CD4-positive, alpha-beta T cell (primary cell): ENCODE measurements at regions not wholly inside any gene's neighbourhood (a gene's known extent, or its start where the extent isn't known, plus 50 kb on each side); places are given as distances from the start of the nearest gene placed in this dataset.

Source experiments
- ATAC-seq: fragments of 200-7000 bp; cut with Tn5 transposase; one replicate; pipeline ENCODE4 v1.10.0; 2022; ENCODE audit warnings: mild to moderate bottlenecking; ENCODE audit not compliant: poor library complexity
- CTCF ChIA-PET: fragments of 350-600 bp; sonication (Branson Sonifier 250); formaldehyde crosslinking; loops from one replicate; lab custom pipeline; 2021; ENCODE audit warnings: antibody characterized with exemption, inconsistent platforms; lab: Charles Lee
- POLR2A ChIA-PET: fragments of 350-600 bp; sonication (Branson Sonifier 250); formaldehyde crosslinking; loops from one replicate; lab custom pipeline; 2021; ENCODE audit warnings: antibody characterized with exemption, inconsistent platforms; lab: Charles Lee
- DNase-seq, 14 experiments: peaks; one replicate each; pipeline ENCODE4 v3.0.0-alpha.2; 2013 to 2020; ENCODE audit warnings: mixed read lengths in 2 of 14
- H3K27ac ChIP-seq, 2 donors: one replicate each; pipeline versions ENCODE4 v1.5.1 to v1.7.0; 2013; ENCODE audit warnings: low read length in 2 of 2, low read depth in 1 of 2, mild to moderate bottlenecking in 1 of 2
- H3K27me3 ChIP-seq, 2 experiments: 1 replicate in 1 of 2; 2 replicates in 1 of 2; pipeline versions ENCODE4 v1.6.1 to v1.7.0; 2013; ENCODE audit warnings: low read length in 2 of 2, control low read depth in 1 of 2, mild to moderate bottlenecking in 1 of 2, moderate library complexity in 1 of 2; ENCODE audit not compliant: insufficient read depth in 2 of 2, control insufficient read depth in 1 of 2
- H3K36me3 ChIP-seq: one replicate; pipeline ENCODE4 v1.6.1; 2013; ENCODE audit warnings: low read length, control low read depth; ENCODE audit not compliant: insufficient read depth
- H3K4me1 ChIP-seq: one replicate; pipeline ENCODE4 v1.6.1; 2013; ENCODE audit warnings: low read length, control low read depth; ENCODE audit not compliant: insufficient read depth
- H3K4me3 ChIP-seq: one replicate; pipeline ENCODE4 v1.5.1; 2013; ENCODE audit warnings: mild to moderate bottlenecking, low read length, moderate library complexity
- H3K9me3 ChIP-seq, 2 experiments: 1 replicate in 1 of 2; 2 replicates in 1 of 2; pipeline versions ENCODE4 v1.6.1 to v1.7.0; 2013; ENCODE audit warnings: low read length in 2 of 2, mild to moderate bottlenecking in 2 of 2, control low read depth in 1 of 2, moderate library complexity in 1 of 2; ENCODE audit not compliant: control insufficient read depth in 1 of 2, insufficient read depth in 1 of 2
- H3K27ac Mint-ChIP-seq: one replicate; pipeline ENCODE4 v1.8.0; 2020; ENCODE audit warnings: mixed read lengths
- H3K27me3 Mint-ChIP-seq: one replicate; pipeline ENCODE4 v1.8.0; 2021; ENCODE audit warnings: mixed read lengths
- H3K36me3 Mint-ChIP-seq: one replicate; pipeline ENCODE4 v1.8.0; 2021; ENCODE audit warnings: low read depth, mixed read lengths
- H3K4me1 Mint-ChIP-seq: one replicate; pipeline ENCODE4 v1.8.0; 2021; ENCODE audit warnings: low read depth, mixed read lengths
- H3K4me3 Mint-ChIP-seq: one replicate; pipeline ENCODE4 v1.8.0; 2020; ENCODE audit warnings: mild to moderate bottlenecking, mixed read lengths
- H3K9me3 Mint-ChIP-seq: one replicate; pipeline ENCODE4 v1.8.0; 2020; ENCODE audit warnings: mixed read lengths
- intact Hi-C, 2 experiments: fragments of 100-400 bp; cut with DNase I in 1 of 2; cut with micrococcal nuclease in 1 of 2; formaldehyde crosslinking; loops; one replicate each; pipeline versions ENCODE4 v1.15.1 to v1.9.0; 2023 to 2025; cut with DNase I, micrococcal nuclease
- TF ChIP-seq, protein P1 (sequence below): fragments of 200-600 bp; IDR thresholded peaks from one replicate; pipeline ENCODE4 v1.8.0; 2022; ENCODE audit warnings: antibody characterized with exemption, mild to moderate bottlenecking

DNA sequence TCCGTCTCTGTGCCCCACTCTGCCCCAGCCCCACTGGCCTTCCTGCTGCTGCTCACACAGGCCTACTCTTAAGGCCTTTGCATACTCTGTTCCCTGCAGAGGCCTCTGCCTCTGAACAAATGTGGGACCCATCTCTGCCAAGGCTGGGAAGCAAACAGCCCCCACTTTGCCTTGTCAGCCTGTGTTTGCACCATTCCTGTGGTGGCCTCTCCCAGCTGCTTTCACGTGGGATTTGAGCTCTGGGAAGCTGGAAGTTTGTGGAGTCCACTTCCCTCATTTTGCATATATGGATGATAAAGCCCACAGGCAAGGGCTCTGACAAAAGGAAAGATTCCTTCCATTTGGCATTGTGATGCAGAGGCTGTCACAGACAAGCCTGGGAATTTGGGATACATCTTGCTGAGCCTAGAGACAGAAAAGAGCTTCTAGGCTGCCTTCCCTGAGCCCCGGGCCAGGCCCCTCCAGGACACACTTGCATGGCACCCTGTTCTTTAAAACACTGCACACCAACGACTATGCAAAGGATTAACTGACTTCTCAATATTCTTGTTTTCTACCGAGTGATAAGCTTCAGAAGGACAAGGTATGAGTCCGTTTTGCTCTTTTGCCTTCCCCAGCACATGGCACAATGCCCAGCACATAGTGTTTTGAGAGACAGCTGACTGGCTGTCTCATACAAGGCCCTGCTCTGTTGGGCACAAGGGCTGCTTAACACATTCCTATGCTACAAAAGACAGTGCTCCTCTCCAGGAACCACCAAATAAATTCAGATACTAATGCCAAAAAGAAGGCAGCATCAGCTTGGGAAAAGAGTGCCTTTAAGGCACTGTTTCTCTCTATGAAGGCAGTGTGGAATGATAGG lies 120.7 kb upstream of the TOPAZ1 start:
- peaks cover 0 to 3% of the 10 kb centered on the region in 2 experiments for H3K27me3 ChIP-seq
- Mint-ChIP-seq H3K9me3 (no peaks in the 10 kb centered on the region), H3K36me3 (no peaks in the 10 kb centered on the region), H3K27ac (no peak overlapping the region), H3K27me3 (peaks cover 32% of the 10 kb centered on the region), H3K4me3 (no peak overlapping the region), H3K4me1 (no peaks in the 10 kb centered on the region)
- ATAC-seq (no peak), DNase-seq (no peak)
- H3K4me3 ChIP-seq = no peak overlapping the region
- intact Hi-C loops = no loop called here
- TF ChIP-seq, protein P1, sequence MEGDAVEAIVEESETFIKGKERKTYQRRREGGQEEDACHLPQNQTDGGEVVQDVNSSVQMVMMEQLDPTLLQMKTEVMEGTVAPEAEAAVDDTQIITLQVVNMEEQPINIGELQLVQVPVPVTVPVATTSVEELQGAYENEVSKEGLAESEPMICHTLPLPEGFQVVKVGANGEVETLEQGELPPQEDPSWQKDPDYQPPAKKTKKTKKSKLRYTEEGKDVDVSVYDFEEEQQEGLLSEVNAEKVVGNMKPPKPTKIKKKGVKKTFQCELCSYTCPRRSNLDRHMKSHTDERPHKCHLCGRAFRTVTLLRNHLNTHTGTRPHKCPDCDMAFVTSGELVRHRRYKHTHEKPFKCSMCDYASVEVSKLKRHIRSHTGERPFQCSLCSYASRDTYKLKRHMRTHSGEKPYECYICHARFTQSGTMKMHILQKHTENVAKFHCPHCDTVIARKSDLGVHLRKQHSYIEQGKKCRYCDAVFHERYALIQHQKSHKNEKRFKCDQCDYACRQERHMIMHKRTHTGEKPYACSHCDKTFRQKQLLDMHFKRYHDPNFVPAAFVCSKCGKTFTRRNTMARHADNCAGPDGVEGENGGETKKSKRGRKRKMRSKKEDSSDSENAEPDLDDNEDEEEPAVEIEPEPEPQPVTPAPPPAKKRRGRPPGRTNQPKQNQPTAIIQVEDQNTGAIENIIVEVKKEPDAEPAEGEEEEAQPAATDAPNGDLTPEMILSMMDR = no peak
- H3K4me1 ChIP-seq = no peaks in the 10 kb centered on the region
- ChIA-PET CTCF (no interaction called here), POLR2A (no interaction called here)
- no peaks in the 10 kb centered on the region for H3K9me3 ChIP-seq
- H3K27ac ChIP-seq = no peak overlapping the region
- H3K36me3 ChIP-seq = no peaks in the 10 kb centered on the region

DNA sequence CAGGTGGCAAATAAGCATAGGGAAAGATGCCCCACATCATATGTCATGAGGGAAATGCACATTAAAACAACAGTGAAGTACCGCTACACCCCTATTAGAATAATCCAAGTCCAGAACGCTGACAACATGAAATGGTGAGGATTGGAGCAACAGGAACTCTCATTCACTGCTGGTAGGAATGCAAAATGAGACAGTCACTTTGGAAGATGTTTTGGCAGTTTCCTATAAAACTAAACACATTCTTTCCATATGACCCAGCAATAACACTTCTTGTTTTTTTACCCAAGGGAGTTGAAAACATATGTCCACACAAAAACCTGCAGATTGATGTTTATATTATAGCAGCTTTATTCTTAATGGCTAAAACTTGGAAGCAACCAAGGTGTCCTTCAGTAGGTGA lies 116.4 kb upstream of the TOPAZ1 start:
- Histone ChIP-seq H3K9me3 (no peaks in the 10 kb centered on the region), H3K27me3 (no peaks in the 10 kb centered on the region), H3K4me1 (peaks cover 3% of the 10 kb centered on the region), H3K4me3 (no peak overlapping the region), H3K36me3 (no peaks in the 10 kb centered on the region), H3K27ac (no peak overlapping the region)
- Mint-ChIP-seq H3K27me3 (peaks cover 6% of the 10 kb centered on the region), H3K36me3 (no peaks in the 10 kb centered on the region), H3K4me3 (no peak overlapping the region), H3K4me1 (peaks cover 9% of the 10 kb centered on the region), H3K27ac (no peak overlapping the region), H3K9me3 (no peaks in the 10 kb centered on the region)
- ChIA-PET CTCF (interaction anchor here (0.5 kb wide), 1 partner anchor 220 kb away, joined by 3 read pairs; no protein-coding TSS in a partner anchor), POLR2A (no interaction called here)
- ATAC-seq (no peak), DNase-seq (no peak)
- intact Hi-C loops = no loop called here
- TF ChIP-seq, protein P1 = no peak

DNA sequence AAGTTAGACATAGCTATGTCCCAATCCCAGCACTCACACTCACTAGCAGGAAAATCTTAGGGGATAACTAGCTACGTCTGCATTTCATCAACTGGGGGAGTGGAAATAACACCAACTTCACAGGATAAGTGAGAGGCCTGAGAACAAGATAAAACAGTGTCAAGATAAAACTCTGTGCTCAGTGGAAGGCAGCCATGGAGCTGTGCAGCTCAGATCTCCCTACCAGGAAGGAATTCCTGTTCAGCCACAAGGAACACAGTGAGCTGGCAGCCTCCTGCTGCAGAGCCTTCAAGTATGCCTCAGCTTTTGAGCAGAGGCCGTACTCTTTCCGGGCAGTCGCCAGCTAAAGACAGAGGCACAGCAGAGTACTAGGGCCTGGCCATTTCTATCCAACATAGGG lies 115.8 kb upstream of the TOPAZ1 start:
- H3K4me3 Mint-ChIP-seq = no peak overlapping the region
- Histone ChIP-seq H3K9me3 (no peaks in the 10 kb centered on the region), H3K4me3 (no peak overlapping the region), H3K27ac (no peak overlapping the region), H3K36me3 (no peaks in the 10 kb centered on the region), H3K27me3 (no peaks in the 10 kb centered on the region), H3K4me1 (peaks cover 3% of the 10 kb centered on the region)
- DNase-seq (no peak), ATAC-seq (no peak)
- H3K36me3 Mint-ChIP-seq = no peaks in the 10 kb centered on the region
- no peak overlapping the region for H3K27ac Mint-ChIP-seq
- peaks cover 9% of the 10 kb centered on the region for H3K4me1 Mint-ChIP-seq
- TF ChIP-seq, protein P1 = no peak
- peaks cover 6% of the 10 kb centered on the region for H3K27me3 Mint-ChIP-seq
- intact Hi-C loops = no loop called here
- CTCF ChIA-PET = no interaction called here
- no peaks in the 10 kb centered on the region for H3K9me3 Mint-ChIP-seq
- POLR2A ChIA-PET = no interaction called here
